ENCODE measurements at regions not wholly inside any gene's neighbourhood (a gene's known extent, or its start where the extent isn't known, plus 50 kb on each side); places are given as distances from the start of the nearest gene placed in this dataset.

GRCh38 chr4:171746418-171746817 lies 66.8 kb upstream of the GALNTL6 start:
- no peaks in the 10 kb centered on the region for H3K23me2 ChIP-seq (ENCODE audit: low read depth, low read length)
- H3K79me1 ChIP-seq (ENCODE audit: low read depth, low read length): no peaks in the 10 kb centered on the region
- no peak overlapping the region for H2AFZ ChIP-seq (ENCODE audit: low read length)
- no peaks in the 10 kb centered on the region for H3K27me3 ChIP-seq (replicated peaks in 1 of 4; ENCODE audit: control insufficient read depth in 3 of 4, extremely low read depth in 1 of 4, insufficient read depth in 3 of 4, low read length in 3 of 4)
- no peaks in the 10 kb centered on the region for H3K9me3 ChIP-seq (ENCODE audit: insufficient read depth in 2 of 2, low read depth in 1 of 2, low read length in 1 of 2)
- no peak overlapping the region for H3K56ac ChIP-seq (replicated peaks; ENCODE audit: insufficient read length, low read depth, low read length)
- ChIA-PET POLR2A (ENCODE audit: partially characterized antibody) (no interaction called here), CTCF (ENCODE audit: partially characterized antibody) (interaction anchor here (0.5 kb wide), 1 partner anchor 216 kb away, joined by 3 read pairs; no protein-coding TSS in a partner anchor)
- no peak overlapping the region for H3K4me3 ChIP-seq (ENCODE audit: extremely low read depth in 1 of 4, insufficient read depth in 2 of 4, low read depth in 3 of 4, low read length in 4 of 4)
- no peaks in the 10 kb centered on the region for H3K4me1 ChIP-seq (replicated peaks in 1 of 4; ENCODE audit: control insufficient read depth in 3 of 4, insufficient read depth in 4 of 4, low read length in 3 of 4)
- no peak overlapping the region for H3K14ac ChIP-seq (ENCODE audit: insufficient read length)
- H3K18ac ChIP-seq (ENCODE audit: extremely low read depth, low read length): no peak overlapping the region
- no peak overlapping the region for H4K91ac ChIP-seq (replicated peaks; ENCODE audit: insufficient read length, low read length)
- no peak overlapping the region for H2BK5ac ChIP-seq (ENCODE audit: low read depth, low read length)
- H2BK15ac ChIP-seq (ENCODE audit: low read length): no peak overlapping the region
- no peaks in the 10 kb centered on the region for H4K20me1 ChIP-seq (replicated peaks in 1 of 2; ENCODE audit: control insufficient read depth in 1 of 2, insufficient read depth in 2 of 2, low read length in 2 of 2)
- H3K4ac ChIP-seq (replicated peaks; ENCODE audit: insufficient read length, low read depth, low read length): no peak overlapping the region
- no peak overlapping the region for H3K4me2 ChIP-seq (ENCODE audit: insufficient read depth in 1 of 2, low read depth in 2 of 2, low read length in 2 of 2)
- H3K79me2 ChIP-seq (ENCODE audit: control insufficient read depth in 1 of 2, insufficient read depth in 2 of 2, low read length in 2 of 2): no peaks in the 10 kb centered on the region
- H2AK5ac ChIP-seq (ENCODE audit: low read depth, low read length): no peak overlapping the region
- H2BK120ac ChIP-seq (replicated peaks; ENCODE audit: low read depth, low read length): no peak overlapping the region
- H2BK12ac ChIP-seq (ENCODE audit: low read depth, low read length): no peak overlapping the region
- FAIRE-seq (no peak), DNase-seq (ENCODE audit: low read depth in 1 of 2, low spot score in 2 of 2) (no peak)
- H3K9ac ChIP-seq (replicated peaks in 1 of 4; ENCODE audit: extremely low read depth in 1 of 4, low read depth in 3 of 4, low read length in 3 of 4): no peak overlapping the region
- no peak overlapping the region for H4K8ac ChIP-seq (ENCODE audit: extremely low read depth, insufficient read depth, low read length)
- H3K27ac ChIP-seq (ENCODE audit: low read depth, low read length): no peak overlapping the region
- no peaks in the 10 kb centered on the region for H3K36me3 ChIP-seq (ENCODE audit: control insufficient read depth in 2 of 4, insufficient read depth in 4 of 4, low read length in 3 of 4)
- no peak overlapping the region for H2BK20ac ChIP-seq (ENCODE audit: low read length)
- H4K5ac ChIP-seq (ENCODE audit: insufficient read length, low read depth, low read length): no peak overlapping the region
- no peak overlapping the region for H3K23ac ChIP-seq (ENCODE audit: insufficient read length)
- TF ChIP-seq SP1 (IDR thresholded peaks at IDR 0.05; ENCODE audit: low read depth, low read length): no peak
- no peak for TF ChIP-seq YY1 (IDR thresholded peaks at IDR 0.05; ENCODE audit: low read depth, low read length)
- TF ChIP-seq E2F6 (IDR thresholded peaks at IDR 0.05): no peak
- no peak for TF ChIP-seq POLR2AphosphoS5 (IDR thresholded peaks at IDR 0.05; ENCODE audit: low read depth, low read length)
- no peak for TF ChIP-seq USF2 (IDR thresholded peaks at IDR 0.05; ENCODE audit: low read length)
- no peak for TF ChIP-seq CHD2 (IDR thresholded peaks at IDR 0.05; ENCODE audit: low read length)
